CD8-positive, alpha-beta memory T cell (primary cell): ENCODE measurements at regions not wholly inside any gene's neighbourhood (a gene's known extent, or its start where the extent isn't known, plus 50 kb on each side); places are given as distances from the start of the nearest gene placed in this dataset.
A peak's percentile ranks its signal among the peaks of the same experiment; 100 is the strongest.

ENCODE experiments used
- CTCF ChIA-PET: fragments of 350-600 bp; sonication (Branson Sonifier 250); formaldehyde crosslinking; loops from one replicate; lab custom pipeline; 2021; ENCODE audit warnings: antibody characterized with exemption; lab: Charles Lee
- POLR2A ChIA-PET: fragments of 350-600 bp; sonication (Branson Sonifier 250); formaldehyde crosslinking; loops from one replicate; lab custom pipeline; 2021; ENCODE audit warnings: antibody characterized with exemption; lab: Charles Lee
- DNase-seq, 5 donors: peaks; one replicate each; pipeline versions ENCODE4 v3.0.0 to v3.0.0-alpha.2; 2020 to 2022; ENCODE audit warnings: mixed read lengths in 1 of 5
- H3K27ac ChIP-seq: one replicate; pipeline ENCODE4 v1.7.0; 2013; ENCODE audit warnings: low read depth, mild to moderate bottlenecking, low read length, moderate library complexity
- H3K27me3 ChIP-seq: 2 replicates; pipeline ENCODE4 v1.7.0; 2013; ENCODE audit warnings: low read length, mild to moderate bottlenecking; ENCODE audit not compliant: insufficient read depth, poor library complexity, severe bottlenecking
- H3K36me3 ChIP-seq: 2 replicates; pipeline ENCODE4 v1.7.0; 2013; ENCODE audit warnings: mild to moderate bottlenecking, low read length, moderate library complexity; ENCODE audit not compliant: insufficient read depth
- H3K4me1 ChIP-seq: 2 replicates; pipeline ENCODE4 v1.7.0; 2013; ENCODE audit warnings: mild to moderate bottlenecking, low read length, moderate library complexity; ENCODE audit not compliant: insufficient read depth
- H3K4me3 ChIP-seq: 2 replicates; pipeline ENCODE4 v1.7.0; 2013; ENCODE audit warnings: mild to moderate bottlenecking, low read length
- H3K9me3 ChIP-seq: 2 replicates; pipeline ENCODE4 v1.7.0; 2013; ENCODE audit warnings: mild to moderate bottlenecking, low read length
- H3K27ac Mint-ChIP-seq, 8 donors: one replicate each; pipeline ENCODE4 v1.8.0; 2020 to 2021; ENCODE audit warnings: mixed read lengths in 8 of 8, mild to moderate bottlenecking in 6 of 8, inconsistent platforms in 3 of 8, moderate library complexity in 3 of 8
- H3K27me3 Mint-ChIP-seq, 2 donors: one replicate each; pipeline ENCODE4 v1.8.0; 2020 to 2021; ENCODE audit warnings: mixed read lengths in 2 of 2, mild to moderate bottlenecking in 1 of 2, moderate library complexity in 1 of 2
- H3K36me3 Mint-ChIP-seq, 3 donors: one replicate each; pipeline ENCODE4 v1.8.0; 2020 to 2021; ENCODE audit warnings: mixed read lengths in 3 of 3, inconsistent platforms in 1 of 3, mild to moderate bottlenecking in 1 of 3
- H3K4me1 Mint-ChIP-seq, 3 donors: one replicate each; pipeline ENCODE4 v1.8.0; 2020 to 2021; ENCODE audit warnings: mixed read lengths in 3 of 3, inconsistent platforms in 1 of 3, mild to moderate bottlenecking in 1 of 3
- H3K4me3 Mint-ChIP-seq, 7 donors: one replicate each; pipeline ENCODE4 v1.8.0; 2020 to 2021; ENCODE audit warnings: mixed read lengths in 7 of 7, mild to moderate bottlenecking in 6 of 7, moderate library complexity in 4 of 7, inconsistent platforms in 2 of 7
- H3K9me3 Mint-ChIP-seq, 5 donors: one replicate each; pipeline ENCODE4 v1.8.0; 2020 to 2022; ENCODE audit warnings: mixed read lengths in 5 of 5, mild to moderate bottlenecking in 3 of 5, moderate library complexity in 2 of 5, inconsistent platforms in 1 of 5

DNA sequence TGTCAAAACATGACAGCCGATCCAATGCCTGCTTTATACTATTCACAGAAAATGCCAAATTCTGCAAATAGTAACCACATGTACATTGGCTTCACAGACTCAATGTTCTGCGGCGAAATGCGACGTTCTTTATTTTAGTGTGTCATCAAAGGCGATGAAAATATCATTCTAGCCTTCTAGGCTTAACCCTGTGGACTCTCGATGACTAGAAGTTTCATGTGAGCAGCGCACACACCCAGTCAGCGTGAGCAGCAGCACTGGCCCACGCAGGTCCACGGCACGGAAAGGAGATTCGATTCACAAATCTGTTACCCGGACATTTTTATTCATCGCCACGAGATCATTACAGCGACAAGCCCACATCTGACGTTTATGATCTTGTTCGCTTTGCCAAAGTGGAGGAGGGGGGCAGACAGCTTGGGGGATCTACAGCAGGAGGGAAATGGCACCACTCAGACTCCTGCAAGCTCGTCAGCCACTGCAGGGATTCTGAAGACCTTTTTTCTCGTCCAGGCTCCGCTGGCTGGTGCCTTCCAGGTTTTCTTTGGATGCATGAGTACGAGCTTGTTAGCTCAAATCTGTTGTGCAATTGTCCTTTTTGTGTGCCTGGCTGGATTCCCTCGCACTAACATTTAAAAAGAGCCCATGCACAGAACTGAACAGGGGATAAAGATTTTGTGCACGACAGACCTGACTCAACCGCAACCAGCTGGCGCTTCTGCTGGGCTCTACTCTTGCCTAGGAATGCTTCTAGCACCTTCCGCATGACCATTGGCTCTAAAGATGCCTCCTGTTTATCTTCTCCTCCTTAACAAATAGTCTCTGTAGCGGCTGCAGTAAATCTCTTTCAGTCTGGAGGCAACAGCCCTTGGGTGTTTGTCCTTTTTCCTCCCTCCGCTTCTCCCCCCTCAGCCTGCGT, 938.4 kb downstream of the MCTP2 start:
- Mint-ChIP-seq H3K27me3 (peaks cover 0 to 3% of the 10 kb centered on the region in 2 donors), H3K9me3 (peaks cover 0 to 10% (median 4%) of the 10 kb centered on the region in 5 donors), H3K27ac (peak overlapping the region in 1 of 8 donors; percentile 77), H3K4me3 (no peak overlapping the region), H3K36me3 (no peaks in the 10 kb centered on the region), H3K4me1 (no peaks in the 10 kb centered on the region)
- H3K27me3 ChIP-seq, result no peaks in the 10 kb centered on the region
- no peak overlapping the region for H3K4me3 ChIP-seq
- no peaks in the 10 kb centered on the region for H3K4me1 ChIP-seq
- POLR2A ChIA-PET, result no interaction called here
- DNase-seq, result no peak
- H3K27ac ChIP-seq, result no peak overlapping the region
- CTCF ChIA-PET, result no interaction called here
- no peaks in the 10 kb centered on the region for H3K36me3 ChIP-seq
- H3K9me3 ChIP-seq, result no peaks in the 10 kb centered on the region

- no peak overlapping the region for H3K4me3 Mint-ChIP-seq
- no peaks in the 10 kb centered on the region for H3K27me3 ChIP-seq
- H3K9me3 ChIP-seq, result no peaks in the 10 kb centered on the region
- ChIA-PET CTCF (no interaction called here), POLR2A (no interaction called here)
- peaks cover 0 to 10% (median 4%) of the 10 kb centered on the region in 5 donors for H3K9me3 Mint-ChIP-seq
- H3K36me3 Mint-ChIP-seq, result no peaks in the 10 kb centered on the region
- no peaks in the 10 kb centered on the region for H3K4me1 ChIP-seq
- no peak overlapping the region for H3K27ac ChIP-seq
- no peak overlapping the region for H3K4me3 ChIP-seq
- DNase-seq, result no peak
- H3K4me1 Mint-ChIP-seq, result no peaks in the 10 kb centered on the region
- H3K36me3 ChIP-seq, result no peaks in the 10 kb centered on the region
- H3K27ac Mint-ChIP-seq, result no peak overlapping the region
- peaks cover 0 to 3% of the 10 kb centered on the region in 2 donors for H3K27me3 Mint-ChIP-seq
Observed at GRCh38 chr15:95170561-95171380, 939.4 kb downstream of the MCTP2 start.

GRCh38 chr15:95171564-95171963, 940.2 kb downstream of the MCTP2 start:
- ChIA-PET CTCF (no interaction called here), POLR2A (no interaction called here)
- H3K27me3 ChIP-seq, result no peaks in the 10 kb centered on the region
- H3K27me3 Mint-ChIP-seq, result peaks cover 0 to 2% of the 10 kb centered on the region in 2 donors
- H3K9me3 ChIP-seq, result no peaks in the 10 kb centered on the region
- H3K27ac ChIP-seq, result no peak overlapping the region
- H3K9me3 Mint-ChIP-seq, result peaks cover 0 to 10% (median 4%) of the 10 kb centered on the region in 5 donors
- no peaks in the 10 kb centered on the region for H3K4me1 ChIP-seq
- no peak overlapping the region for H3K4me3 Mint-ChIP-seq
- no peaks in the 10 kb centered on the region for H3K4me1 Mint-ChIP-seq
- no peak for DNase-seq
- H3K36me3 ChIP-seq, result no peaks in the 10 kb centered on the region
- H3K36me3 Mint-ChIP-seq, result no peaks in the 10 kb centered on the region
- H3K4me3 ChIP-seq, result no peak overlapping the region
- H3K27ac Mint-ChIP-seq, result no peak overlapping the region

GRCh38 chr15:95174301-95175259, 943.2 kb downstream of the MCTP2 start:
- H3K27me3 Mint-ChIP-seq, result no peaks in the 10 kb centered on the region
- H3K27ac Mint-ChIP-seq, result no peak overlapping the region
- H3K4me3 Mint-ChIP-seq, result no peak overlapping the region
- peaks cover 0 to 4% (median 2%) of the 10 kb centered on the region in 5 donors for H3K9me3 Mint-ChIP-seq
- POLR2A ChIA-PET, result no interaction called here
- no peaks in the 10 kb centered on the region for H3K36me3 ChIP-seq
- no peak overlapping the region for H3K4me3 ChIP-seq
- peaks cover 0 to 2% (median 0%) of the 10 kb centered on the region in 3 donors for H3K36me3 Mint-ChIP-seq
- H3K4me1 ChIP-seq, result no peaks in the 10 kb centered on the region
- DNase-seq, result no peak
- CTCF ChIA-PET, result no interaction called here
- no peaks in the 10 kb centered on the region for H3K4me1 Mint-ChIP-seq
- no peaks in the 10 kb centered on the region for H3K9me3 ChIP-seq
- H3K27ac ChIP-seq, result no peak overlapping the region
- no peaks in the 10 kb centered on the region for H3K27me3 ChIP-seq

GRCh38 chr15:95175914-95176658, 944.7 kb downstream of the MCTP2 start:
- Mint-ChIP-seq H3K36me3 (peaks cover 0 to 2% (median 0%) of the 10 kb centered on the region in 3 donors), H3K9me3 (peaks cover 4 to 12% (median 8%) of the 10 kb centered on the region in 5 donors)

GRCh38 chr15:95176794-95177577, 945.6 kb downstream of the MCTP2 start:
- no peak overlapping the region for H3K4me3 ChIP-seq
- ChIA-PET CTCF (no interaction called here), POLR2A (no interaction called here)
- peaks cover 0 to 2% (median 0%) of the 10 kb centered on the region in 3 donors for H3K36me3 Mint-ChIP-seq
- H3K4me3 Mint-ChIP-seq, result no peak overlapping the region
- no peaks in the 10 kb centered on the region for H3K36me3 ChIP-seq
- H3K27me3 Mint-ChIP-seq, result no peaks in the 10 kb centered on the region
- no peaks in the 10 kb centered on the region for H3K9me3 ChIP-seq
- H3K27ac Mint-ChIP-seq, result no peak overlapping the region
- no peaks in the 10 kb centered on the region for H3K4me1 Mint-ChIP-seq
- H3K9me3 Mint-ChIP-seq, result peaks cover 4 to 12% (median 9%) of the 10 kb centered on the region in 5 donors
- DNase-seq, result no peak
- H3K27ac ChIP-seq, result no peak overlapping the region
- no peaks in the 10 kb centered on the region for H3K27me3 ChIP-seq
- H3K4me1 ChIP-seq, result no peaks in the 10 kb centered on the region

More at GRCh38 chr15:95175914-95176658, 944.7 kb downstream of the MCTP2 start:
- Histone ChIP-seq H3K4me1 (no peaks in the 10 kb centered on the region), H3K27ac (no peak overlapping the region), H3K4me3 (no peak overlapping the region), H3K9me3 (no peaks in the 10 kb centered on the region), H3K27me3 (no peaks in the 10 kb centered on the region), H3K36me3 (no peaks in the 10 kb centered on the region)
- CTCF ChIA-PET, result no interaction called here
- H3K4me3 Mint-ChIP-seq, result no peak overlapping the region
- no peak overlapping the region for H3K27ac Mint-ChIP-seq
- DNase-seq, result no peak
- H3K4me1 Mint-ChIP-seq, result no peaks in the 10 kb centered on the region
- POLR2A ChIA-PET, result no interaction called here
- no peaks in the 10 kb centered on the region for H3K27me3 Mint-ChIP-seq
